H9 (cell line): ENCODE measurements at regions not wholly inside any gene's neighbourhood (a gene's known extent, or its start where the extent isn't known, plus 50 kb on each side); places are given as distances from the start of the nearest gene placed in this dataset.

Source experiments
- DNase-seq: peaks from one replicate; pipeline ENCODE4 v3.0.0-alpha.2; 2017
- H2AFZ ChIP-seq: one replicate; pipeline ENCODE4 v1.6.1; 2013; ENCODE audit warnings: mild to moderate bottlenecking, low read length, control low read depth, moderate library complexity
- H2AK5ac ChIP-seq: 2 replicates; pipeline ENCODE4 v1.6.1; 2013; ENCODE audit warnings: low read length, control low read depth, mixed read lengths; ENCODE audit not compliant: insufficient read length
- H2BK120ac ChIP-seq: one replicate; pipeline ENCODE4 v1.6.1; 2013; ENCODE audit warnings: low read depth, mild to moderate bottlenecking, low read length, control low read depth, inconsistent platforms; ENCODE audit not compliant: poor library complexity, severe bottlenecking
- H2BK12ac ChIP-seq: 2 replicates; pipeline ENCODE4 v1.6.1; 2013; ENCODE audit warnings: low read length, control low read depth, mixed read lengths, low read depth; ENCODE audit not compliant: insufficient read length
- H2BK15ac ChIP-seq: 2 replicates; pipeline ENCODE4 v1.6.1; 2013; ENCODE audit warnings: low read depth, low read length, control low read depth
- H2BK20ac ChIP-seq: one replicate; pipeline ENCODE4 v1.6.1; 2013; ENCODE audit warnings: low read depth, mild to moderate bottlenecking, low read length, control low read depth, inconsistent platforms; ENCODE audit not compliant: poor library complexity, severe bottlenecking
- H2BK5ac ChIP-seq: 2 replicates; pipeline ENCODE4 v1.6.1; 2013; ENCODE audit warnings: low read length, control low read depth, mixed read lengths; ENCODE audit not compliant: insufficient read length
- H3K14ac ChIP-seq: 2 replicates; pipeline ENCODE4 v1.6.1; 2013; ENCODE audit warnings: low read length, control low read depth; ENCODE audit not compliant: insufficient read depth
- H3K18ac ChIP-seq: 2 replicates; pipeline ENCODE4 v1.6.1; 2013; ENCODE audit warnings: low read depth, mild to moderate bottlenecking, mixed read lengths, low read length, control low read depth; ENCODE audit not compliant: insufficient read length
- H3K23ac ChIP-seq: 2 replicates; pipeline ENCODE4 v1.6.1; 2013; ENCODE audit warnings: low read length, control low read depth, mixed read lengths, low read depth; ENCODE audit not compliant: insufficient read length
- H3K23me2 ChIP-seq: 2 replicates; pipeline ENCODE4 v1.6.1; 2013; ENCODE audit warnings: low read depth, mild to moderate bottlenecking, mixed read lengths, low read length, control low read depth; ENCODE audit not compliant: insufficient read length, poor library complexity, severe bottlenecking
- H3K27ac ChIP-seq: 2 replicates; pipeline ENCODE4 v1.5.1; 2013; ENCODE audit warnings: low read length, control low read depth, mixed read lengths, low read depth; ENCODE audit not compliant: insufficient read length
- H3K27me3 ChIP-seq: 2 replicates; pipeline ENCODE4 v1.6.1; 2013; ENCODE audit warnings: low read length, control low read depth, inconsistent platforms; ENCODE audit not compliant: insufficient read depth
- H3K4ac ChIP-seq: 2 replicates; pipeline ENCODE4 v1.6.1; 2013; ENCODE audit warnings: low read depth, mild to moderate bottlenecking, control low read depth, inconsistent platforms, low read length, moderate library complexity
- H3K4me1 ChIP-seq: 2 replicates; pipeline ENCODE4 v1.6.1; 2013; ENCODE audit warnings: low read length, control low read depth, inconsistent platforms; ENCODE audit not compliant: insufficient read depth
- H3K4me2 ChIP-seq: 2 replicates; pipeline ENCODE4 v1.6.1; 2013; ENCODE audit warnings: low read length, control low read depth, mixed read lengths; ENCODE audit not compliant: insufficient read length, insufficient read depth
- H3K56ac ChIP-seq: 2 replicates; pipeline ENCODE4 v1.6.1; 2013; ENCODE audit warnings: low read depth, mild to moderate bottlenecking, mixed read lengths, low read length, control low read depth; ENCODE audit not compliant: insufficient read length
- H3K79me1 ChIP-seq: 2 replicates; pipeline ENCODE4 v1.6.1; 2013; ENCODE audit warnings: low read depth, mild to moderate bottlenecking, moderate library complexity, low read length, control low read depth, inconsistent platforms; ENCODE audit not compliant: insufficient read depth, poor library complexity, severe bottlenecking
- H3K79me2 ChIP-seq: 2 replicates; pipeline ENCODE4 v1.6.1; 2013; ENCODE audit warnings: low read length, control low read depth, inconsistent platforms; ENCODE audit not compliant: insufficient read depth
- H3K9ac ChIP-seq: 2 replicates; pipeline ENCODE4 v1.6.1; 2013; ENCODE audit warnings: low read length, control low read depth, mixed read lengths; ENCODE audit not compliant: insufficient read length; ENCODE audit errors: extremely low read depth
- H3K9me3 ChIP-seq: one replicate; pipeline ENCODE4 v1.6.1; 2013; ENCODE audit warnings: low read depth, low read length, inconsistent platforms; ENCODE audit not compliant: control insufficient read depth
- H3T11ph ChIP-seq: one replicate; pipeline ENCODE4 v1.6.1; 2013; ENCODE audit warnings: mild to moderate bottlenecking, low read length, control low read depth, inconsistent platforms
- H4K20me1 ChIP-seq: one replicate; pipeline ENCODE4 v1.6.1; 2013; ENCODE audit not compliant: control insufficient read depth, insufficient read length, insufficient read depth
- H4K5ac ChIP-seq: 2 replicates; pipeline ENCODE4 v1.6.1; 2013; ENCODE audit warnings: low read depth, mild to moderate bottlenecking, mixed read lengths, low read length, control low read depth; ENCODE audit not compliant: insufficient read length
- H4K8ac ChIP-seq: replicated peaks from 2 replicates; pipeline ENCODE4 v1.6.1; 2013; ENCODE audit warnings: low read length, control low read depth, mixed read lengths, low read depth; ENCODE audit not compliant: insufficient read length
- H4K91ac ChIP-seq: 2 replicates; pipeline ENCODE4 v1.6.1; 2013; ENCODE audit warnings: low read depth, mild to moderate bottlenecking, moderate library complexity, mixed read lengths, low read length, control low read depth; ENCODE audit not compliant: insufficient read length
- H3K27ac Mint-ChIP-seq, 3 experiments: 2 replicates in 2 of 3; 3 replicates in 1 of 3; pipeline ENCODE4 v1.8.0; 2020 to 2021; ENCODE audit warnings: mixed read lengths in 3 of 3, mild to moderate bottlenecking in 1 of 3, moderate library complexity in 1 of 3
- H3K27me3 Mint-ChIP-seq: 2 replicates; pipeline ENCODE4 v1.8.0; 2021; ENCODE audit warnings: low read depth, mild to moderate bottlenecking, moderate library complexity, mixed read lengths
- H3K36me3 Mint-ChIP-seq, 3 experiments: 2 replicates in 2 of 3; 3 replicates in 1 of 3; pipeline ENCODE4 v1.8.0; 2020 to 2021; ENCODE audit warnings: low read depth in 3 of 3, mixed read lengths in 3 of 3; ENCODE audit not compliant: insufficient read depth in 1 of 3
- H3K4me1 Mint-ChIP-seq, 2 experiments: 2 replicates each; pipeline ENCODE4 v1.8.0; 2020; ENCODE audit warnings: mixed read lengths in 2 of 2
- H3K4me3 Mint-ChIP-seq, 2 experiments: 2 replicates in 1 of 2; 3 replicates in 1 of 2; pipeline ENCODE4 v1.8.0; 2020 to 2021; ENCODE audit warnings: mild to moderate bottlenecking in 2 of 2, mixed read lengths in 2 of 2, moderate library complexity in 1 of 2
- H3K9me3 Mint-ChIP-seq, 2 experiments: 2 replicates in 1 of 2; 3 replicates in 1 of 2; pipeline ENCODE4 v1.8.0; 2020; ENCODE audit warnings: mild to moderate bottlenecking in 2 of 2, mixed read lengths in 2 of 2, moderate library complexity in 1 of 2
- WGBS: extraction: QIAGEN DNeasy Blood & Tissue Kit; methylation state at CpG from one replicate; pipeline ENCODE4 v1.1.7; 2013; ENCODE audit warnings: missing lambda C conversion rate, low lambda C conversion rate, mixed read lengths; ENCODE audit not compliant: insufficient read length; ENCODE audit errors: extremely low coverage; 5-methylcytosine and 5-hydroxymethylcytosine counted together
- TF ChIP-seq, protein P1 (sequence below): fragments of 200-600 bp; sonication (generic); conservative IDR thresholded peaks from 3 replicates; pipeline ENCODE4 v1.8.0; 2021; ENCODE audit warnings: antibody characterized with exemption, mild to moderate bottlenecking

DNA sequence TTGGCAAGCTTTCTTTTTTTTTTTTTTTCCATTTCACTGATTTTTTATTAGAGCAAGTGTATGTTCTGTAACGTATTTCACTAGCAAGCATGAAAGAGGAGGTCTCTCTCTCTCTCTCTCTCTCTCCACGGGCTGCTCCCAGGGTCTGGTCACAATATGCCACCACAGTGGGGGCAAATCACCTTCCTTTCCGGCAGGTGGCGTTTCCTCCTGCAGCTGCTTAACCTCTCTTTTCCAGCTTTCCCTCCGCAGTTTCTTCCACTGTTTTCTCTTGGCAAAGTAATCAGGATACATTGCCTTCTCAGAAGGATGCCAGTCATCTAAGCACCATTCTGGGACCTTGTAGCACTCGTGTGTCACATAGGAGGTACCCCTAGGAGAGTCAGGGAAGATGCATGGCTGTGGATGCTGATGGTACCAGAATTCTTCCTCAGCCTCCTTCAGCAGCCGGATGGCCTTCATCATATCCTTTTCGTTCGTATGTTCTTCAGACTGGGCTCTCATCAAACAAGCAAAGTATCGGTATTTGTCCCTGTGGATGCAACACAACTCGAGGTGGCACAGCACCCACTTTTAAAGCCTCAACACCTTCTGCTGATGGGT lies 197.3 kb upstream of the PODXL start:
- no peak overlapping the region for H4K5ac ChIP-seq
- no peak overlapping the region for H3K27ac Mint-ChIP-seq
- peak; percentile 70 for DNase-seq

More for the DNA sequence above, 197.3 kb upstream of the PODXL start:
- Mint-ChIP-seq H3K9me3 (peaks cover 13% of the 10 kb centered on the region in 2 experiments; a peak in 4 of 5 replicates), H3K27me3 (peaks cover 4% of the 10 kb centered on the region), H3K4me3 (no peak overlapping the region), H3K4me1 (peaks cover 2 to 12% of the 10 kb centered on the region in 2 experiments; a peak in 3 of 4 replicates), H3K36me3 (peaks cover 1 to 7% (median 2%) of the 10 kb centered on the region in 3 experiments; a peak in 4 of 7 replicates)
- Histone ChIP-seq H3K79me2 (no peaks in the 10 kb centered on the region), H3K79me1 (no peaks in the 10 kb centered on the region), H3K4ac (no peak overlapping the region), H2BK20ac (no peak overlapping the region), H3K4me1 (peaks cover 2% of the 10 kb centered on the region; the same call in 1 of the 2 replicates), H4K91ac (no peak overlapping the region), H2AK5ac (no peak overlapping the region), H3K56ac (no peak overlapping the region), H2BK12ac (no peak overlapping the region), H2BK15ac (no peak overlapping the region), H2AFZ (no peak overlapping the region), H3K14ac (no peak overlapping the region), H4K8ac (no peak overlapping the region), H3K27me3 (no peaks in the 10 kb centered on the region), H3T11ph (no peak overlapping the region), H3K4me2 (no peak overlapping the region), H3K27ac (no peak overlapping the region), H2BK5ac (no peak overlapping the region), H3K23me2 (no peaks in the 10 kb centered on the region), H2BK120ac (no peak overlapping the region), H3K23ac (no peak overlapping the region), H3K9me3 (no peaks in the 10 kb centered on the region), H3K18ac (no peak overlapping the region), H3K9ac (no peak overlapping the region), H4K20me1 (no peaks in the 10 kb centered on the region)
- TF ChIP-seq, protein P1, sequence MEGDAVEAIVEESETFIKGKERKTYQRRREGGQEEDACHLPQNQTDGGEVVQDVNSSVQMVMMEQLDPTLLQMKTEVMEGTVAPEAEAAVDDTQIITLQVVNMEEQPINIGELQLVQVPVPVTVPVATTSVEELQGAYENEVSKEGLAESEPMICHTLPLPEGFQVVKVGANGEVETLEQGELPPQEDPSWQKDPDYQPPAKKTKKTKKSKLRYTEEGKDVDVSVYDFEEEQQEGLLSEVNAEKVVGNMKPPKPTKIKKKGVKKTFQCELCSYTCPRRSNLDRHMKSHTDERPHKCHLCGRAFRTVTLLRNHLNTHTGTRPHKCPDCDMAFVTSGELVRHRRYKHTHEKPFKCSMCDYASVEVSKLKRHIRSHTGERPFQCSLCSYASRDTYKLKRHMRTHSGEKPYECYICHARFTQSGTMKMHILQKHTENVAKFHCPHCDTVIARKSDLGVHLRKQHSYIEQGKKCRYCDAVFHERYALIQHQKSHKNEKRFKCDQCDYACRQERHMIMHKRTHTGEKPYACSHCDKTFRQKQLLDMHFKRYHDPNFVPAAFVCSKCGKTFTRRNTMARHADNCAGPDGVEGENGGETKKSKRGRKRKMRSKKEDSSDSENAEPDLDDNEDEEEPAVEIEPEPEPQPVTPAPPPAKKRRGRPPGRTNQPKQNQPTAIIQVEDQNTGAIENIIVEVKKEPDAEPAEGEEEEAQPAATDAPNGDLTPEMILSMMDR, result peak; percentile 80
- WGBS, result no CpG with 5 or more reads among the region's 11 CpGs
